ENCODE measurements at regions not wholly inside any gene's neighbourhood (a gene's known extent, or its start where the extent isn't known, plus 50 kb on each side); places are given as distances from the start of the nearest gene placed in this dataset.

GRCh38 chr13:40143559-40143958 lies 488.1 kb downstream of the COG6 start:
- TF ChIP-seq CTCF (IDR thresholded peaks at IDR 0.05; ENCODE audit: insufficient read depth, low read length, poor library complexity, severe bottlenecking), result no peak
- H3K36me3 ChIP-seq (ENCODE audit: control insufficient read depth, insufficient read depth, low read length), result no peaks in the 10 kb centered on the region
- H3K27me3 ChIP-seq (ENCODE audit: control insufficient read depth, insufficient read depth, low read length), result no peaks in the 10 kb centered on the region
- DNase-seq (ENCODE audit: low read depth), result no peak
- H3K4me3 ChIP-seq (ENCODE audit: low read depth, low read length), result no peak overlapping the region

- Histone ChIP-seq H3K4me3 (ENCODE audit: low read depth, low read length) (no peak overlapping the region), H3K27me3 (ENCODE audit: control insufficient read depth, insufficient read depth, low read length) (no peaks in the 10 kb centered on the region), H3K36me3 (ENCODE audit: control insufficient read depth, insufficient read depth, low read length) (no peaks in the 10 kb centered on the region)
- no peak for DNase-seq (ENCODE audit: low read depth)
- TF ChIP-seq CTCF (IDR thresholded peaks at IDR 0.05; ENCODE audit: insufficient read depth, low read length, poor library complexity, severe bottlenecking), result no peak
These were observed 489.7 kb downstream of the COG6 start for GRCh38 chr13:40145139-40145538.

- no peaks in the 10 kb centered on the region for H3K36me3 ChIP-seq (ENCODE audit: control insufficient read depth, insufficient read depth, low read length)
- no peaks in the 10 kb centered on the region for H3K27me3 ChIP-seq (ENCODE audit: control insufficient read depth, insufficient read depth, low read length)
- H3K4me3 ChIP-seq (ENCODE audit: low read depth, low read length), result no peak overlapping the region
- TF ChIP-seq CTCF (IDR thresholded peaks at IDR 0.05; ENCODE audit: insufficient read depth, low read length, poor library complexity, severe bottlenecking), result no peak
- DNase-seq (ENCODE audit: low read depth), result no peak
These were observed 490.6 kb downstream of the COG6 start for GRCh38 chr13:40146063-40146462.

- TF ChIP-seq CTCF (IDR thresholded peaks at IDR 0.05; ENCODE audit: insufficient read depth, low read length, poor library complexity, severe bottlenecking), result no peak
- no peak overlapping the region for H3K4me3 ChIP-seq (ENCODE audit: low read depth, low read length)
- H3K27me3 ChIP-seq (ENCODE audit: control insufficient read depth, insufficient read depth, low read length), result no peaks in the 10 kb centered on the region
- no peak for DNase-seq (ENCODE audit: low read depth)
- no peaks in the 10 kb centered on the region for H3K36me3 ChIP-seq (ENCODE audit: control insufficient read depth, insufficient read depth, low read length)
These were observed 491.2 kb downstream of the COG6 start for GRCh38 chr13:40146611-40147117.

GRCh38 chr13:40148101-40148500 lies 492.6 kb downstream of the COG6 start:
- DNase-seq (ENCODE audit: low read depth), result no peak
- Histone ChIP-seq H3K4me3 (ENCODE audit: low read depth, low read length) (no peak overlapping the region), H3K36me3 (ENCODE audit: control insufficient read depth, insufficient read depth, low read length) (no peaks in the 10 kb centered on the region), H3K27me3 (ENCODE audit: control insufficient read depth, insufficient read depth, low read length) (no peaks in the 10 kb centered on the region)
- no peak for TF ChIP-seq CTCF (IDR thresholded peaks at IDR 0.05; ENCODE audit: insufficient read depth, low read length, poor library complexity, severe bottlenecking)

- H3K27me3 ChIP-seq (ENCODE audit: control insufficient read depth, insufficient read depth, low read length), result no peaks in the 10 kb centered on the region
- DNase-seq (ENCODE audit: low read depth), result no peak
- H3K4me3 ChIP-seq (ENCODE audit: low read depth, low read length), result no peak overlapping the region
- no peak for TF ChIP-seq CTCF (IDR thresholded peaks at IDR 0.05; ENCODE audit: insufficient read depth, low read length, poor library complexity, severe bottlenecking)
- no peaks in the 10 kb centered on the region for H3K36me3 ChIP-seq (ENCODE audit: control insufficient read depth, insufficient read depth, low read length)
These were observed 493.3 kb downstream of the COG6 start for GRCh38 chr13:40148742-40149141.

Data from kidney epithelial cell (primary cell).